DND-41 (cell line): ENCODE measurements at regions not wholly inside any gene's neighbourhood (a gene's known extent, or its start where the extent isn't known, plus 50 kb on each side); places are given as distances from the start of the nearest gene placed in this dataset.
"Not testable (repeated sequence)": the region's sequence is repeated elsewhere in the genome, so short reads cannot be mapped to it uniquely, and the experiment has no call there.

Experiments
- ATAC-seq: fragments of 200-7000 bp; cut with Tn5 transposase; 3 replicates; pipeline ENCODE4 v1.9.1; 2021; ENCODE audit warnings: low read depth; ENCODE audit not compliant: insufficient read depth
- DNase-seq: peaks from one replicate; pipeline ENCODE4 v3.0.0-alpha.2; 2020
- H2AFZ ChIP-seq: 2 replicates; pipeline ENCODE4 v1.6.0; 2012; ENCODE audit warnings: low read depth, low read length
- H3K27ac ChIP-seq: 2 replicates; pipeline ENCODE4 v1.5.1; 2012; ENCODE audit warnings: low read length, inconsistent platforms
- H3K27me3 ChIP-seq: fragments of 200-600 bp; sonication (generic); 2 replicates; pipeline ENCODE4 v1.6.0; 2012; ENCODE audit warnings: low read length, mild to moderate bottlenecking, inconsistent platforms; ENCODE audit not compliant: insufficient read depth, poor library complexity
- H3K36me3 ChIP-seq: 2 replicates; pipeline ENCODE4 v1.5.1; 2012; ENCODE audit warnings: low read length, inconsistent platforms; ENCODE audit not compliant: insufficient read depth
- H3K4me1 ChIP-seq: 2 replicates; pipeline ENCODE4 v1.5.1; 2012; ENCODE audit warnings: mild to moderate bottlenecking, low read length; ENCODE audit not compliant: insufficient read depth
- H3K4me2 ChIP-seq: 2 replicates; pipeline ENCODE4 v1.6.0; 2012; ENCODE audit warnings: mild to moderate bottlenecking, moderate library complexity, low read length, inconsistent platforms; ENCODE audit not compliant: insufficient read depth
- H3K4me3 ChIP-seq, 2 experiments: fragments of 200-600 bp in 1 of 2; shearing (Covaris generic) in 1 of 2; 2 replicates each; pipeline ENCODE4 v1.5.1; 2012 to 2016; ENCODE audit warnings: inconsistent platforms in 2 of 2, low read length in 2 of 2, mild to moderate bottlenecking in 2 of 2, low read depth in 1 of 2, moderate library complexity in 1 of 2
- H3K79me2 ChIP-seq: 2 replicates; pipeline ENCODE4 v1.6.0; 2012; ENCODE audit warnings: low read length, inconsistent platforms; ENCODE audit not compliant: insufficient read depth
- H3K9ac ChIP-seq: 2 replicates; pipeline ENCODE4 v1.6.0; 2012; ENCODE audit warnings: low read depth, mild to moderate bottlenecking, inconsistent platforms, low read length, moderate library complexity
- H3K9me3 ChIP-seq: 2 replicates; pipeline ENCODE4 v1.5.1; 2012; ENCODE audit warnings: low read length, moderate library complexity, mild to moderate bottlenecking, inconsistent platforms; ENCODE audit not compliant: insufficient read depth, severe bottlenecking
- H4K20me1 ChIP-seq: 2 replicates; pipeline ENCODE4 v1.6.0; 2012; ENCODE audit warnings: low read length; ENCODE audit not compliant: insufficient read depth
- EZH2 ChIP-seq: IDR thresholded peaks from 3 replicates; pipeline ENCODE4 v1.6.1; 2012; ENCODE audit warnings: borderline replicate concordance, low read depth, mild to moderate bottlenecking, moderate library complexity, low read length, inconsistent platforms; ENCODE audit not compliant: severe bottlenecking
- TF ChIP-seq, protein P1 (sequence below): IDR thresholded peaks from 2 replicates; pipeline ENCODE4 v1.5.1; 2012; ENCODE audit warnings: borderline replicate concordance, low read length, moderate library complexity, mild to moderate bottlenecking; ENCODE audit not compliant: poor library complexity, severe bottlenecking; ENCODE audit errors: extremely low read depth

DNA sequence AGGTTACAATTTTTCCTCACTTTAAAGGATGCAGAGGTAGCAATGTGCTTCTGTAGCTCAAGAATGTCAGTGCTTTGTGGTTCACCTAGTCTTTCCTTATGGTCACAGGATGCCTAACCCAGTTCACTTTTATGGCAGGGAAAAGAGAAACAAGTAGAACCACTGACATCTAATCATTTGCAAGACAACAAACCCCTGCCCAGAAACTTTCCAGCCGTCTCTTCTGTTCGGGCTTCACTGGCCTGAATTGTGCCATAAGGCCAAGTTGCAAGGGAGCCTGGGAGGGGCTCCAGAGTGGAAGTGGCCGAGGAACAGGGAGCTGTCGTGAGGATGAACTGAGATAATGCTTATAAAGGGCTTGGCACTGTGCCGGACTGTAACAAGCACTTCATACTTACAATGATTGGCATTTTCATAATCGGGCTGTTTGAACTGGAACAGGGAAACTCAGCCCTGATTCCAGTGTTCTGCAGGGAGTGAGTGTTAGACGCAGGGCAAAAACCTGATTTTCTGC is 212.6 kb downstream of the BCAS1 start:
- no peaks in the 10 kb centered on the region for H3K27me3 ChIP-seq
- H3K4me2 ChIP-seq = no peak overlapping the region
- 0 out of 2 replicates have a peak, but pooled peaks cover 7% of the 10 kb centered on the region for H3K4me1 ChIP-seq
- H3K27ac ChIP-seq = no peak overlapping the region
- H2AFZ ChIP-seq = no peak overlapping the region
- H3K36me3 ChIP-seq = no peaks in the 10 kb centered on the region
- TF ChIP-seq, protein P1, sequence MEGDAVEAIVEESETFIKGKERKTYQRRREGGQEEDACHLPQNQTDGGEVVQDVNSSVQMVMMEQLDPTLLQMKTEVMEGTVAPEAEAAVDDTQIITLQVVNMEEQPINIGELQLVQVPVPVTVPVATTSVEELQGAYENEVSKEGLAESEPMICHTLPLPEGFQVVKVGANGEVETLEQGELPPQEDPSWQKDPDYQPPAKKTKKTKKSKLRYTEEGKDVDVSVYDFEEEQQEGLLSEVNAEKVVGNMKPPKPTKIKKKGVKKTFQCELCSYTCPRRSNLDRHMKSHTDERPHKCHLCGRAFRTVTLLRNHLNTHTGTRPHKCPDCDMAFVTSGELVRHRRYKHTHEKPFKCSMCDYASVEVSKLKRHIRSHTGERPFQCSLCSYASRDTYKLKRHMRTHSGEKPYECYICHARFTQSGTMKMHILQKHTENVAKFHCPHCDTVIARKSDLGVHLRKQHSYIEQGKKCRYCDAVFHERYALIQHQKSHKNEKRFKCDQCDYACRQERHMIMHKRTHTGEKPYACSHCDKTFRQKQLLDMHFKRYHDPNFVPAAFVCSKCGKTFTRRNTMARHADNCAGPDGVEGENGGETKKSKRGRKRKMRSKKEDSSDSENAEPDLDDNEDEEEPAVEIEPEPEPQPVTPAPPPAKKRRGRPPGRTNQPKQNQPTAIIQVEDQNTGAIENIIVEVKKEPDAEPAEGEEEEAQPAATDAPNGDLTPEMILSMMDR = no peak
- TF ChIP-seq EZH2 = no peak
- DNase-seq = no peak
- no peaks in the 10 kb centered on the region for H3K9me3 ChIP-seq
- no peaks in the 10 kb centered on the region for H4K20me1 ChIP-seq
- no peaks in the 10 kb centered on the region for H3K79me2 ChIP-seq
- H3K4me3 ChIP-seq = no peak overlapping the region
- ATAC-seq = peak; percentile 39; the same call in 1 of the 3 replicates
- H3K9ac ChIP-seq = no peak overlapping the region

DNA sequence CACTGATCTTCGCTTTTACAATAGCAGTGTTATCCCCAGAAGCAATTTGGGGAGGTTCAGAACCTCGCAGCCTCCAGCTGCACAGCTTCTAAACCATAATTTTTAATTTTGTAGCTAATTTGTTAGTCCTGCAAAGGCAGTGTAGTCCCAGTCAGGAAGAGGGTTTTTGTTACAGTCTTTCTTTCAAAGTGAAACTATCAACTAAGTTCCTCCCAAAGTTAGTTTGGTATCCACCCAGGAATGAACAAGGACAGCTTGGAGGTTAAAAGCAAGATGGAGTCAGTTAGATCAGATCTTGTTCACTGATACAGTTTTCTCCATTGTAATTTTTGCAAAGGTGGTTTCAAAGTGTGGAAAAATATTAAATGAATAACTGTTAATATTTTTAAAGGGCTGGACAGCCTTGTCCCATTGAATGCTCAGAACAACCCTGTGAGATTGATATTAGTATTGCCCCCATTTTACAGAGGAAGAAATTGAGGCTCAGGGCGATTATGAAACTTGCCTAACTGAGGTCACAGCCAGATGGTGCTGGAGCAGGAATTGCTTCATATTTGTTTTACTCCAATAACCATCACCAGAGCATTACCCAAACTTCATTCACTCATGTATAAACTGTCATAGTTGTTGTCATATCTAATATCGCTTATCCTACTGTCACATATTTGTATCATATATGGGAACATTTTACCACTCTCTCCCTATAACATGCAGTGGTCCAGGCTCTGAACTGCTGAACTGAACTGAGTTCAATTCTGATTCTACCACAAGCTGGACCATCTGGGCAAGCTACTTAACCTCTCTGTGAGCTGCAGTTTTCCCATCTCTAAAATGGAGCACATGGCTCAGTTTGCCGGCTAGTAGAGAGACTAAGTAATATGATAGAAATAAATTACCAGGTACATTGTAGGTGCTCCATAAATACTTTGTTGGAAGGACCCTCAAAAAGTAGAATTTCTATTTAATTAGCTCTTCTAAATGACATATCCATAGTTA is 213.8 kb downstream of the BCAS1 start:
- no peaks in the 10 kb centered on the region for H3K36me3 ChIP-seq
- H3K27ac ChIP-seq = no peak overlapping the region
- no peaks in the 10 kb centered on the region for H3K27me3 ChIP-seq
- no peak for ATAC-seq
- TF ChIP-seq EZH2 = no peak
- TF ChIP-seq, protein P1 = no peak
- H3K4me3 ChIP-seq = no peak overlapping the region
- peak overlapping the region; percentile 28; the same call in 1 of the 2 replicates for H2AFZ ChIP-seq
- no peaks in the 10 kb centered on the region for H3K79me2 ChIP-seq
- no peak for DNase-seq
- no peak overlapping the region for H3K4me2 ChIP-seq
- no peaks in the 10 kb centered on the region for H4K20me1 ChIP-seq
- no peak overlapping the region for H3K9ac ChIP-seq
- H3K4me1 ChIP-seq = 0 out of 2 replicates have a peak, but pooled peaks cover 7% of the 10 kb centered on the region
- H3K9me3 ChIP-seq = no peaks in the 10 kb centered on the region

DNA sequence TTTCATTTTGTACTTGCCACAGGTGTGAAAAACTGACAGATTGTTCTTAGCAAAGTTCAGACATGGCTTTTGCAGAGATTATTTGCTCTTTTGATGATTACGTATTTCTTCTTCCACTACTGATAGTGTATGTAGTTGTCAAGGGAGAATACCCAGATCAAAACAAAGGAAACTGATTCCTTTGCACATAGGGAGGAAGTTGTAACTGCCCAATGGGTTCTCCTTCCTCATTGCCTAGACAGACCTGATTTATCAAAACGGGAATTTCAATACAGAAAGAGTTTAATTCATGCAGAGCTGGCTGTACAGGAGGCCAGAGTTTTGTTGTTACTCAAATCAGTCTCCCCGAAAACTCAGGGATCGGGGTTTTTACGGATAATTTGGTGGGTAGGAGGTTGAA is 214.7 kb downstream of the BCAS1 start:
- Histone ChIP-seq H3K9ac (no peak overlapping the region), H4K20me1 (no peaks in the 10 kb centered on the region), H3K9me3 (no peaks in the 10 kb centered on the region), H3K36me3 (no peaks in the 10 kb centered on the region), H3K4me2 (no peak overlapping the region), H3K79me2 (no peaks in the 10 kb centered on the region), H3K27ac (no peak overlapping the region), H2AFZ (peak overlapping the region; percentile 28; the same call in 1 of the 2 replicates), H3K4me3 (no peak overlapping the region), H3K4me1 (0 out of 2 replicates have a peak, but pooled peaks cover 7% of the 10 kb centered on the region), H3K27me3 (no peaks in the 10 kb centered on the region)
- DNase-seq (no peak), ATAC-seq (no peak)
- TF ChIP-seq EZH2 = no peak
- TF ChIP-seq, protein P1 = no peak

DNA sequence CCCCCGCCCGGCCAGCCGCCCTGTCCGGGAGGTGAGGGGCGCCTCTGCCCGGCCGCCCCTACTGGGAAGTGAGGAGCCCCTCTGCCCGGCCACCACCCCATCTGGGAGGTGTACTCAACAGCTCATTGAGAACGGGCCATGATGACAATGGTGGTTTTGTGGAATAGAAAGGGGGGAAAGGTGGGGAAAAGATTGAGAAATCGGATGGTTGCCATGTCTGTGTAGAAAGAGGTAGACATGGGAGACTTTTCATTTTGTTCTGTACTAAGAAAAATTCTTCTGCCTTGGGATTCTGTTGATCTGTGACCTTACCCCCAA is 215.8 kb downstream of the BCAS1 start:
- not testable (repeated sequence) for H4K20me1 ChIP-seq, H3K27ac ChIP-seq, H3K9me3 ChIP-seq, H3K27me3 ChIP-seq, ATAC-seq, DNase-seq, H3K4me2 ChIP-seq, H3K9ac ChIP-seq, H3K4me3 ChIP-seq, H2AFZ ChIP-seq, H3K4me1 ChIP-seq, H3K79me2 ChIP-seq, H3K36me3 ChIP-seq
